ENCODE measurements at regions not wholly inside any gene's neighbourhood (a gene's known extent, or its start where the extent isn't known, plus 50 kb on each side); places are given as distances from the start of the nearest gene placed in this dataset.

DNA sequence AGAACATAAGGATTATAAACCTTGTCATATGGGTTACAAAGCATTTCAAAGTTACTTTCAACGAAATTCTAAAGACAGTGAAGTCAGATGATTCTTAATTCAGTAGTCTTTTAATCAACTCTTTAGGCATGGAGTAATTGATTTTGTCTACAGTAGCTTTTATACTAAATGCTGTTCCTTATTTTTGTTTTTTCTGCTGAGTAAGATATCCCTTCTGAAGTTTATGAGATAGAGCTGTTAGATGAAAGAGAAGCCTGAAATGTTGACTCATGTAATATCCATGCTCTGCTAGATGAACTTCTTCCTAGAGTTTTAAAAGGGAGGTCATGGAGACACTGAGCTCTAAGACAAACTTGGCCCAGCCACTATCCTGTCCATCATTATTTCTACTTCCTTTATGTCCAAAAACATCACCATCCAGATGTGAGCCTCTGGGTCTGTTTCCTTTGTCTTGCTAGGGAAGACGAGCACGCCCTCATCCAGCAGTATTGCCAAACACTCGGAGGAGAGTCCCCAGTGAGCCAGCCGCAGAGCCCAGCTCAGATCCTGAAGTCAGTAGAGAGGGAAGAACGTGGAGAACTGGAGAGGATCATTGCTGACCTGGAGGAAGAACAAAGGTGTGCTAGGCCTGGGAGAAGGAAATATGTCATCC, 550.3 kb downstream of the UTRN start:
- H3K27me3 ChIP-seq (ENCODE audit: control insufficient read depth in 1 of 2, insufficient read depth in 2 of 2, low read length in 2 of 2): no peaks in the 10 kb centered on the region
- H3K4me3 ChIP-seq (ENCODE audit: low read depth in 1 of 2, low read length in 2 of 2): no peak overlapping the region
- no peaks in the 10 kb centered on the region for H3K4me1 ChIP-seq (ENCODE audit: insufficient read depth, low read length)
- H3K9ac ChIP-seq (ENCODE audit: low read length): no peak overlapping the region
- H3K9me3 ChIP-seq (ENCODE audit: low read length): no peaks in the 10 kb centered on the region
- H3K36me3 ChIP-seq (ENCODE audit: insufficient read depth, low read length): peaks cover 19% of the 10 kb centered on the region
- no peak overlapping the region for H3K27ac ChIP-seq (ENCODE audit: low read depth, low read length)

DNA sequence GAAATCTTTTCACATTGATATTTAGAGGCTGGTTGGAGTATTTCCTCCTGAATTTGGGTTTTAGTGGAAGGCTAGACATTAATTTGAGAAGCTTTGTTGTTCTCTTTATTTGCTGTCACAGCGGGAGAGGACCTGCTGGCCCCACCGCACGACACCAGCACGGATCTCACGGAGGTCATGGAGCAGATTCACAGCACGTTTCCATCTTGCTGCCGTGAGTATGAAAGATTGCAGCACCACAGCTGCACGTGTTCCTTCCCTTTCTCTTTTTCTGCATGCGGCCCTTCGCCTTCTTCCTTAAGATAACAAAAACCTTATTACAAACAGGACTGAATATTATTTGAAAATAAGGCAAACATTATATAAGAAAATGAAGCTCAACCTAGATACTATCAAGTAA, 555.5 kb downstream of the UTRN start:
- H3K4me1 ChIP-seq (ENCODE audit: insufficient read depth, low read length): no peaks in the 10 kb centered on the region
- H3K4me3 ChIP-seq (ENCODE audit: low read depth in 1 of 2, low read length in 2 of 2): no peak overlapping the region
- no peak overlapping the region for H3K9ac ChIP-seq (ENCODE audit: low read length)
- no peaks in the 10 kb centered on the region for H3K9me3 ChIP-seq (ENCODE audit: low read length)
- H3K27me3 ChIP-seq (ENCODE audit: control insufficient read depth in 1 of 2, insufficient read depth in 2 of 2, low read length in 2 of 2): no peaks in the 10 kb centered on the region
- peaks cover 21% of the 10 kb centered on the region for H3K36me3 ChIP-seq (ENCODE audit: insufficient read depth, low read length)
- H3K27ac ChIP-seq (ENCODE audit: low read depth, low read length): no peak overlapping the region

DNA sequence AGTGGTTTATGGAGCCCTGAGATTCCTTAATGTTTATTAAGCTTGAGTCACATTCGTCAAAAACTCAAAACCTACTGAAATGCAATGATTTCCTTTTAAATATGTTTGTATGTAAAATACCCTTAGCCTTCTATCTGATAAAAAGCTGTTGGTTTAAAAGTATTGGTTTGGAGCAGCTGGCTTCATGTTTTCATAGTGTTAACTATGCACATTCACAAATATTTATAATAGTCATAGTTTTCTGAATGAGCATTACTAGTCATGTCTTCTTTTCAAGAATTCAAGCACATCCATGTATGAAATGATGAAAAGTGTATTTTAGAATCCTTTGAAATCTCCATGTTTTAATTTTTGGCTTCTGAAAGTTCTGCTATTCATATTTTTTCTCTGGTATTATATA, 558.6 kb downstream of the UTRN start:
- Histone ChIP-seq H3K9me3 (ENCODE audit: low read length) (no peaks in the 10 kb centered on the region), H3K27me3 (ENCODE audit: control insufficient read depth in 1 of 2, insufficient read depth in 2 of 2, low read length in 2 of 2) (no peaks in the 10 kb centered on the region), H3K9ac (ENCODE audit: low read length) (no peak overlapping the region), H3K4me3 (ENCODE audit: low read depth in 1 of 2, low read length in 2 of 2) (no peak overlapping the region), H3K27ac (ENCODE audit: low read depth, low read length) (no peak overlapping the region), H3K4me1 (ENCODE audit: insufficient read depth, low read length) (no peaks in the 10 kb centered on the region), H3K36me3 (ENCODE audit: insufficient read depth, low read length) (peaks cover 9% of the 10 kb centered on the region)

DNA sequence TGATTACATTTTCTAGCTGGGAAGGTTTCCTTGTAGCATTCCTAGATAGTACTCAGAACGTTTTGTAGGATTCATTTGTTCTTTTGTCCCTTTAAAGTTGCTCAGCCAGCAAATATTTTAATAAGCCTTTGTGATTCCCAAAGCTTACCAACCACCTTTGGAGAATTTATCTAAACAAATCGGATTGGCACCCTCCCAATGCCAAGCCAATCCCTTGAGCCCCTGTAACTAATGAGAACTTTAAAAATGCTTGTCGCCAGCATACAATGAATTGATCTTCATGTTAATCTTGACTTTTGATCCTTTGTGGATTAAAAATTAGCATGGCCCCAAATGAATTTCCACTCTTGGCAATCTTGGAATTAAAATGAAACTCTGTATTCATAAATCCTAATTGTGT, 559.5 kb downstream of the UTRN start:
- no peaks in the 10 kb centered on the region for H3K27me3 ChIP-seq (ENCODE audit: control insufficient read depth in 1 of 2, insufficient read depth in 2 of 2, low read length in 2 of 2)
- H3K4me1 ChIP-seq (ENCODE audit: insufficient read depth, low read length): no peaks in the 10 kb centered on the region
- H3K4me3 ChIP-seq (ENCODE audit: low read depth in 1 of 2, low read length in 2 of 2): no peak overlapping the region
- peaks cover 9% of the 10 kb centered on the region for H3K36me3 ChIP-seq (ENCODE audit: insufficient read depth, low read length)
- H3K9ac ChIP-seq (ENCODE audit: low read length): no peak overlapping the region
- H3K27ac ChIP-seq (ENCODE audit: low read depth, low read length): no peak overlapping the region
- no peaks in the 10 kb centered on the region for H3K9me3 ChIP-seq (ENCODE audit: low read length)

GRCh38 chr6:144845186-144845585, 560.1 kb downstream of the UTRN start:
- Histone ChIP-seq H3K4me1 (ENCODE audit: insufficient read depth, low read length) (no peaks in the 10 kb centered on the region), H3K9ac (ENCODE audit: low read length) (no peak overlapping the region), H3K27me3 (ENCODE audit: control insufficient read depth in 1 of 2, insufficient read depth in 2 of 2, low read length in 2 of 2) (no peaks in the 10 kb centered on the region), H3K36me3 (ENCODE audit: insufficient read depth, low read length) (peaks cover 9% of the 10 kb centered on the region), H3K4me3 (ENCODE audit: low read depth in 1 of 2, low read length in 2 of 2) (no peak overlapping the region), H3K9me3 (ENCODE audit: low read length) (no peaks in the 10 kb centered on the region), H3K27ac (ENCODE audit: low read depth, low read length) (no peak overlapping the region)

GRCh38 chr6:144847916-144848315, 562.8 kb downstream of the UTRN start:
- no peak overlapping the region for H3K4me3 ChIP-seq (ENCODE audit: low read depth in 1 of 2, low read length in 2 of 2)
- no peak overlapping the region for H3K27ac ChIP-seq (ENCODE audit: low read depth, low read length)
- no peaks in the 10 kb centered on the region for H3K36me3 ChIP-seq (ENCODE audit: insufficient read depth, low read length)
- H3K27me3 ChIP-seq (ENCODE audit: control insufficient read depth in 1 of 2, insufficient read depth in 2 of 2, low read length in 2 of 2): no peaks in the 10 kb centered on the region
- no peaks in the 10 kb centered on the region for H3K4me1 ChIP-seq (ENCODE audit: insufficient read depth, low read length)
- H3K9me3 ChIP-seq (ENCODE audit: low read length): no peaks in the 10 kb centered on the region
- no peak overlapping the region for H3K9ac ChIP-seq (ENCODE audit: low read length)

DNA sequence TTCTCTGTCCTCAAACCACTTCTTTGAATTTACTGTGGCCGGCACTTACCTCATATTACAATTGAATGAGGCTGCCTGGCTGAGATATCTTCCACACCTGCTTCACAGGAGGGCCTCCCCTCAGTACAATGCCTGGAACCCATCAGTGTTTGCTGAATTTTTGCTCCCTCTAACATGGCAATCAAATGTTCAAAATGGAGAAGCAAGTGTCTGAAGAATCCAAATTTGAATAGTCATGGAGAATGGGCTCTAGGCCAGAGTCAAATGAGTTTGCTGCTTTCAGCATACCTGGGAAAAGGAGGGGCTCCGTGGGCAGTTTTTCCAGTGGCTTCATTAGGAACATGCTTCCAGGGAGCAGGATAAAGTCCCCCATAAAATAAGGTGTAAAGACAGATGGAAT, 564.8 kb downstream of the UTRN start:
- H3K27me3 ChIP-seq (ENCODE audit: control insufficient read depth in 1 of 2, insufficient read depth in 2 of 2, low read length in 2 of 2): no peaks in the 10 kb centered on the region
- H3K27ac ChIP-seq (ENCODE audit: low read depth, low read length): no peak overlapping the region
- no peaks in the 10 kb centered on the region for H3K36me3 ChIP-seq (ENCODE audit: insufficient read depth, low read length)
- H3K9me3 ChIP-seq (ENCODE audit: low read length): no peaks in the 10 kb centered on the region
- no peaks in the 10 kb centered on the region for H3K4me1 ChIP-seq (ENCODE audit: insufficient read depth, low read length)
- no peak overlapping the region for H3K9ac ChIP-seq (ENCODE audit: low read length)
- H3K4me3 ChIP-seq (ENCODE audit: low read depth in 1 of 2, low read length in 2 of 2): no peak overlapping the region

DNA sequence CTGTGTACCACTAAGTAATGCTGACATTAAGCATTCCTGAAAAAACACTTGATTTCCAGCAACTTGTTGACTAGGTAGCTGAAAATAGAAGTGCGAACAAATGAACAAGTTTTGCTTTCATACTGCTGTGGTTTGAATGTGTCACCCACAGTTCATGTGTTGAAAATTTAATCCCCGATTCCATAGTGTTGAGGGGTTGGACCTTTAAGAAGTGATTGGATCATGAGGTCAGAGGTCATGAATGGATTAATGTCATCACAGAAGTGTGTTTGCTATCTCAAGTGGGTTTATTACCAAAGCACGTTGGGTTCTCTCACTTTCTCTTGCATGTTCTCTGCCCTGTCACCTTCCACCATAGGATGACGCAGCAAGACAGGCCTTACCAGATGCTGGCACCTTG, 568.5 kb downstream of the UTRN start:
- H3K36me3 ChIP-seq (ENCODE audit: insufficient read depth, low read length): no peaks in the 10 kb centered on the region
- H3K9me3 ChIP-seq (ENCODE audit: low read length): no peaks in the 10 kb centered on the region
- H3K27ac ChIP-seq (ENCODE audit: low read depth, low read length): no peak overlapping the region
- H3K4me1 ChIP-seq (ENCODE audit: insufficient read depth, low read length): no peaks in the 10 kb centered on the region
- no peaks in the 10 kb centered on the region for H3K27me3 ChIP-seq (ENCODE audit: control insufficient read depth in 1 of 2, insufficient read depth in 2 of 2, low read length in 2 of 2)
- no peak overlapping the region for H3K4me3 ChIP-seq (ENCODE audit: low read depth in 1 of 2, low read length in 2 of 2)
- no peak overlapping the region for H3K9ac ChIP-seq (ENCODE audit: low read length)

DNA sequence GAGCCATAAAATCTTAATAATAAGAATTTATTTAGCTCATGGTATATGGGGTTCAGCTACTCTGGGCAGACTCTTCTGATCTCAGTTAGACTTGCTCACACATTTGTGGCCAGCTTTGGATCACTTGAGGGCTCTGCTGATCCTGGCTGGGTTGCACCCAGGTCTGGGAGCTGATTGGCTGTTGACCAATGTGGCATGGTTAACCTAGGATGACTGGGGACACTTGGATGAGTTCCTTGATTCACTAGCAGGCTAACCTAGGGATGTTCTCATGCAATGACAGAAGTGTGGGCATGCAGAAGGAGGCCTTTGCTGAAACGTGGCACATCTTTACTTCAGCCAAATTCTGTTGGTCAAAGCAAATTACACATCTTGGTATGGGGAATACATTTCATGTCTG, 569.5 kb downstream of the UTRN start:
- Histone ChIP-seq H3K9me3 (ENCODE audit: low read length) (no peaks in the 10 kb centered on the region), H3K27ac (ENCODE audit: low read depth, low read length) (no peak overlapping the region), H3K36me3 (ENCODE audit: insufficient read depth, low read length) (no peaks in the 10 kb centered on the region), H3K4me3 (ENCODE audit: low read depth in 1 of 2, low read length in 2 of 2) (no peak overlapping the region), H3K4me1 (ENCODE audit: insufficient read depth, low read length) (no peaks in the 10 kb centered on the region), H3K9ac (ENCODE audit: low read length) (no peak overlapping the region), H3K27me3 (ENCODE audit: control insufficient read depth in 1 of 2, insufficient read depth in 2 of 2, low read length in 2 of 2) (no peaks in the 10 kb centered on the region)

- H3K27me3 ChIP-seq (ENCODE audit: control insufficient read depth in 1 of 2, insufficient read depth in 2 of 2, low read length in 2 of 2): no peaks in the 10 kb centered on the region
- H3K4me1 ChIP-seq (ENCODE audit: insufficient read depth, low read length): no peaks in the 10 kb centered on the region
- no peak overlapping the region for H3K9ac ChIP-seq (ENCODE audit: low read length)
- H3K27ac ChIP-seq (ENCODE audit: low read depth, low read length): no peak overlapping the region
- H3K36me3 ChIP-seq (ENCODE audit: insufficient read depth, low read length): no peaks in the 10 kb centered on the region
- H3K9me3 ChIP-seq (ENCODE audit: low read length): no peaks in the 10 kb centered on the region
- H3K4me3 ChIP-seq (ENCODE audit: low read depth in 1 of 2, low read length in 2 of 2): no peak overlapping the region
Measured at GRCh38 chr6:144855375-144855774, 570.2 kb downstream of the UTRN start.

GRCh38 chr6:144855812-144856531, 570.8 kb downstream of the UTRN start:
- Histone ChIP-seq H3K27ac (ENCODE audit: low read depth, low read length) (no peak overlapping the region), H3K36me3 (ENCODE audit: insufficient read depth, low read length) (no peaks in the 10 kb centered on the region), H3K4me3 (ENCODE audit: low read depth in 1 of 2, low read length in 2 of 2) (no peak overlapping the region), H3K27me3 (ENCODE audit: control insufficient read depth in 1 of 2, insufficient read depth in 2 of 2, low read length in 2 of 2) (no peaks in the 10 kb centered on the region), H3K9ac (ENCODE audit: low read length) (no peak overlapping the region), H3K4me1 (ENCODE audit: insufficient read depth, low read length) (no peaks in the 10 kb centered on the region), H3K9me3 (ENCODE audit: low read length) (no peaks in the 10 kb centered on the region)

DNA sequence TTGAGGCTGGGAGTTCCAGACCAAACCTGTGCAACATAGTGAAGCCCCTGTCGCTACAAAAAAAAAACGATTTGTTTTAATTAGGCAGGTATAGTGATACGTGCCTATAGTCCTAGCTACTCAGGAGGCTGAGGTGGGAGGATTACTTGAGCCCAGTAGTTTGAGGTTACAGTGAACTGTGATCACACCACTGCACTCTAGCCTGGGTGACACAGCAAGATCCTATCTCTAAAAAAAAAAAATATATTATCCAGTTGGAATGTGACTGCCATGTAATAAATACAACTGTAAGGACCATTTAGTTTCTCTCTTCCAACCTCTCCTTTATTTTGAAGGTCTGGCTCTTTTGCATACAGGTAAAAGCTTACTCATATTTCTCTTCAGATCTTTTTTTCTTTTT, 571.5 kb downstream of the UTRN start:
- no peak overlapping the region for H3K9ac ChIP-seq (ENCODE audit: low read length)
- H3K4me1 ChIP-seq (ENCODE audit: insufficient read depth, low read length): no peaks in the 10 kb centered on the region
- no peaks in the 10 kb centered on the region for H3K9me3 ChIP-seq (ENCODE audit: low read length)
- H3K4me3 ChIP-seq (ENCODE audit: low read depth in 1 of 2, low read length in 2 of 2): no peak overlapping the region
- H3K27me3 ChIP-seq (ENCODE audit: control insufficient read depth in 1 of 2, insufficient read depth in 2 of 2, low read length in 2 of 2): no peaks in the 10 kb centered on the region
- no peaks in the 10 kb centered on the region for H3K36me3 ChIP-seq (ENCODE audit: insufficient read depth, low read length)
- no peak overlapping the region for H3K27ac ChIP-seq (ENCODE audit: low read depth, low read length)
